ENCODE measurements at regions not wholly inside any gene's neighbourhood (a gene's known extent, or its start where the extent isn't known, plus 50 kb on each side); places are given as distances from the start of the nearest gene placed in this dataset.
"Not testable (repeated sequence)": the region's sequence is repeated elsewhere in the genome, so short reads cannot be mapped to it uniquely, and the experiment has no call there.

DNA sequence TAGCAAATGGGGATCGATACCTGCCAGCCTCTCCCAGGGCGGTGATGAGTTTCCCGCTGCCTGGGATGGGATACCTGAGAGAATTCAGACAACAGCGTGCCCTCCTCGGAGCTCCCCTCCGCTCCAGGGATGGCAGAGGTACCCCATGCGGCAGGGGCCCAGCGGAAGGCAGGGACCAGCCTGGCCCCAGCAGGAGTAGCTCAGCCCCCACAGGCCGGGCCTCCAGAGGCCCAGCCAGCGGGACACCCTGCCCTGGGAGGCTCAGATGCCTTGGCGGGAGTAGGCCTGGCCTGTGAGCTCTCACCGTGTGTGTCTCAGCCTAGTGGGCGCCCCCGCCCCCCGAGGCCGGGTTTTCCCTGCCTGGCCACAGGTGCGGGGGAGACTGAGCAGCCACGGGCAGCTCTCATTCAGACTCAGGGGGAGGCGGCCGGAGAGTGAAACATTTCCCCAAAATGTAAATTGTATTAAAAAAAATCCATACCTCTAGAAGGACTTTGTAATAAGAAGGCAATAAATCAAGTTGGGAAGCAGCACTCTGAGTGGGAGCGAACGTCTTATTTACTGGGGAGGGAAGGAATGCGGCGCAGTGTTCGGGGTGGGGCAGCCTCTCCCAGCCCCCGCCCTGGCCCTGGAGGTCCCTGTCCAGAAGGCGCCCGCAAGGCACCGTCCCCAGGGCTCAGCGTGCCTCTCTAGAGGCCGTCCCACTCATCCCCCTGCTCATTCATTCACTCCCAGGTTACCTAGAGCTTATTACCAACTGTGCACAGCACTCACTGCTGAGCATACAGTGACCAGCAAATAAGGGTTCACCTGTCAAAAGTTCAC, 888.0 kb downstream of the BRD1 start:
- no peak for DNase-seq

DNA sequence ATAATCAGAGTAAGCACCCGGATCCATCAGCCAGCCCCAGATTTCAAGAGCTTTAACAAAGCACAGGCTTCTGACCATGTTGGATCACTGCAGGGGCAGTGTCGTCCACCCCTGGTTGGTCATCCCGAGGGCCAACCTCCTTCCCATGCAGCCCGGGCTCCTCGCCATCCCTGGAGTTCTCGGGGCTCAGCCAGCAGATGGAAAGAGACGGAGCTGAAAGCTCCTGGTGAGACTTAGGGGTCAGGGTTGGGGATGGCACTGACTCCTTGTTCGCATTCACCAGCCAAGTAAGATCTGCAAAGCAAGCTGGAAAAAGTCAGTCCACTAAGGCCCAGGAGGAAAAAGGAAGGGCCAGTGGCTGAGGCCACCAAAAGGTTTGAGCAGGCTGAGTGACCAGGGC, 888.9 kb downstream of the BRD1 start:
- DNase-seq = no peak

DNA sequence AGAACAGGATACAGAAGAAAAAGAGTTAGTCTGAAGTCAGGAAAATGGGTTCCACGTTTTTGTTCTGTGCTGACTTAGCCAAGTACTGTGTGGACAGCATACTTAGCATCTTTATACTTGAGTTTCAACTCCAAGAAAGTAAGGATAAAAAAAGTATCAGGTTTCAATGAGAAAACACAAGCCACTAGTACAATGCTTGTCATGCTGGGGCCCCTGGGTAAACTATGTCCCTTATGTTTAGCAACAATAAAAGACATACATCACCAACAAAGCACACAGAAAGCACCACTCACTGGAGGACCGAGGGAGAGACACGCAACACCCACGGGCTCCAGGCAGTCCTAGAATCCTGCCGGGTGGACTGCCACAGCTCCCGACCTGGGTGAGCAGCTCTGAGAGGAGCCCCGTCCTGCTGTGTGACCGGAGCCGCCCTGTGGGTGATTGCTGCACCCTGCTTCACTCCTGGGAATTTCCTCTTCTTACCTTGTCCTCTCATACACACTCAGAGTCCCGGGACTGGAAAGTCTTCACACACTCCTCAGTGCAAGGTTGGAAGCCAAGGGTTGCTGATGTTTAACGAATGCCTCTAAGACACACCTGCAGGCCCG, 890.5 kb downstream of the BRD1 start:
- peak; percentile 33 for DNase-seq

DNA sequence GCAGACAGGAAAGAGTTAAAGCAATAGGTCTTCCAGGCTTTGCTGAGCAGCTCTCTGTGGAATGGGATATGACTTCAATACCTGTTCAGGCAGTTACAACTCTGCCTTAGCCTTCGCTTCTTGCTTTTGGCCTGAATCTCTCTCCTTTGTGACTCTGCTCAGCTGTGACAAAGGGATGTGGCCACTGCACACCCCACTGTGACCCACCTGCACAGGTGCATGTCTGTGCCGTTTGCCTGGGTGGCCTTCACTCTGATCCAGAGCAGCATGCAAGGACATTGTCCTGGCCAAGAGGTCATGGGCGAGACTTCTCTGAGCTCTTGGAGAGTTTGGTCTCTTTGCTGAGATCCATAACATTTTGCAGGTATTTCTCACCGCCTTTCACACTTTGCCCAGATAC, 891.3 kb downstream of the BRD1 start:
- no peak for DNase-seq

- no peak for DNase-seq
Measured at GRCh38 chr22:48934446-48934845, 893.2 kb downstream of the BRD1 start.

DNA sequence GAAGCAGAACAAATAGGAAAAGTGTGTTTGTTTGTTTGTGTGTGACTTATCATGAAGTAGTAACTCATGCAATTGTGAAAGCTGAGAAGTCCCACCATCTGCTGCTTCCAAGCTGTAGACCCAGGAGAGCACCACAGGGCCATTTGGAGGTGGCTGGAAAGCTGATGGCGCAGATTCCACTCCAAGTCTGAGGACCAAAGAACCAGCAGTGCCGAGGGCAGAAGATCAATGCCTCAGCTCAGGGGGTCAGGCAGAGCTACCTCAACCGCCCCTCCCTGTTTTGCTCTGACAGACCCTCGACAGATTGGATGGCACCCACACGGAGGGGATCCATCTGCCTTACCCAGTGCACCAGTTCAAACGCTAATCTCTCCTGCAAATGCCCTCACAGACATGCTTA, 896.2 kb downstream of the BRD1 start:
- DNase-seq = no peak

DNA sequence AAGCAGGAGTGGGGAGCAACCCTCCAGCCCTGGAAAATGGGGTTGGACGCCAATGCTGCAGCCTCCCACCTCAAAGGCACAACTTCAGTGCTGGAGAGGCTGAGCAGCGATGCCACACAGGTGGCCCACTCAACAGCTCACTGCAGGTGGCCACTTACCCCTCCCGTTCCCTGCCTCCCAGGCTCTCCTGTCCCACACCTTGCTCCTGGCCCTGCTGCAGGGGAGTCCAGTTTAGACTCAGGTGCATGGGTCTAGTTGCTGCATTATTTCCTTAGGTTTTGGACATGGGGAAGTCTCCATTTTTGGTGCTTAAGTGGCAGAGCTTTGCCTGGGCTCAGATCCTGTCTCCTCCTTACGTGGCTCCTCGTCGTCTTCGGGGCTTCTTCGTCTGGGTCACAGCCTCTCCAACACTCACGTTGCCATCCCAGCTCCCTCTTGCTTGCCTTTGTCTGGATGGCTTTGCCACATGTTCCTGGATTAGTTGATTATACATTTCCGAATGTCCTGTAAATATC, 898.3 kb downstream of the BRD1 start:
- peak; percentile 74 for DNase-seq

DNA sequence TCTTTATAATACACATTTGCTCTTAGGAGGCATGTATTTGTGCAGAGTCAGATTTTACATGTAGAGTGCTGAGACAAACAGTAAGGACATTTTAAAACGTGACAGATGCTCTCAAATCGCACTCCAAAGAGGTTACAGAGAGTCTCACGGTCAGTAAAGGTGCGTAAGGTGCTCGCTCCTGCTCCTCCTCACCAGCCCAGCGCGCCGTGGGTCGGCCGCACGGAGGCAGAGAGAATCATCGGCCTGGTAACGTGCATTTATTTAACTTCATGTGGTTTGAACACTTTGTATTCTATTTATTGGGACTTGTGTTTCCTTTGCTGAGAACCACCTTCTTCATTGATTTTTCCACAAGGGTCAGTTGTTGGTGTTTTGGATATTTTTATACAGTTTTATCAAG, 900.1 kb downstream of the BRD1 start:
- DNase-seq = no peak

GRCh38 chr22:48926643-48927042, 901.0 kb downstream of the BRD1 start:
- peak; percentile 37 for DNase-seq

- no peak for DNase-seq
Measured at GRCh38 chr22:48926136-48926535, 901.5 kb downstream of the BRD1 start.

- no peak for DNase-seq
Measured at GRCh38 chr22:48925450-48925849, 902.2 kb downstream of the BRD1 start.

GRCh38 chr22:48923996-48924395, 903.7 kb downstream of the BRD1 start:
- DNase-seq = peak; percentile 24

DNA sequence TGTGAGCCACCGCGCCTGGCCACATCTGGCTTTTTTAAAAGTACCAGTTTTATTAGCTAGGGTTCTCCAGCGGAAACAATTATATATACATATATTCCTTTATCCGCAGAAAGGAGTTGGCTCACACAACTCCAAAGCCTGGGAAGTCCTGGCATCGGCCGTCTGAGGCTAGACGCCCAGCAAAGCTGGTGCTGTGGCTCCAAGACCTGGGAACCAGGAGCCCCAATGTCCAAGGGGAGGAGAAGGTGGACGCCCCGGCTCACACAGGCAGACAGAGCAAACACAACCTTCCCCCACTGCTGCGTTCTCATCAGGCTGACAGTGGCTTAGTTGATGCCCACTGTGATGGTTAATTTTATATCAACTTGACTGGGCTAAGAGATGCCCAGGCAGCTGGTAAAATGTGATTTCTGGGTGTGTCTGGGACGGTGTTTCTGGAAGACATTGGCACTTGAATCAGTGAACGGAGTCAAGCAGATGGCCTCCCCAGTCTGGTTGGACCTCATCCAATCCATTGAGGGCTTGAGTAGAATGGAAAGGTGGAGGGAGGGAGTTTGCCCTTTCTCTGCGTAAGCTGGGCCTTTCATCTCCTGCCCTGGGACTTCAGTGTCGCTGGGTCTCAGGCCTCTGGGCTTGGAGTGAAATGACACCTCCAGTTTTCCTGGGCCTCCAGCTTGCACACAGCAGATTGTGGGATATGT, 904.4 kb downstream of the BRD1 start:
- DNase-seq = peak; percentile 63

- no peak for DNase-seq
Measured at GRCh38 chr22:48921411-48921903, 906.2 kb downstream of the BRD1 start.

DNA sequence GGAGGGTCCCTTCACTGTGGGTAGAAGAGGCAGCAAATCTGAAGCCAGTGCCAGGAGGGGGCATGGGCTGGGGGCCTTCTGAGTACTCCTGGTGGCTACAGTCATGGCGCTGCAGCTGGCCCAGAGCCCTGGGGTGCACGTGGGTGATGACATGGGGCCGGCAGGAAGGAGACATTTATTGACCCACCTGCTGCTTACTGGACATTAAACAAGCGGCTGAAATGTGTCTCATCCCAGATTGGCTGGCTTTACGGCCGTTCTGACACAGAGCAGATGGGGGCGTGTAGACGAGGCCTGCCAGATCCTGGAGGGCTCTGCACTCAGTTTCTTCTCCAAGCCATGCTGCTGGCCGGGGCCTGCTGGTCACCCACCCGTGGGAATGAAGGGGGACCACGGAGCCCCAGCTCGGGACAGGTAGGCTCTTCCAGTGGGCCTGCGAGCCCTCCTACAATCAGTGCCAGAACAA, 906.9 kb downstream of the BRD1 start:
- DNase-seq = no peak

GRCh38 chr22:48919851-48920589, 907.7 kb downstream of the BRD1 start:
- DNase-seq = no peak

- peak; percentile 83 for DNase-seq
Measured at GRCh38 chr22:48919187-48919590, 908.5 kb downstream of the BRD1 start.

- DNase-seq = peak; percentile 72
Measured at GRCh38 chr22:48918585-48919186, 909.0 kb downstream of the BRD1 start.

- not testable (repeated sequence) for DNase-seq
Measured at GRCh38 chr22:48912356-48913066, 915.2 kb downstream of the BRD1 start.

GRCh38 chr22:48911647-48912046, 916.0 kb downstream of the BRD1 start:
- DNase-seq = not testable (repeated sequence)

GRCh38 chr22:48911067-48911466, 916.6 kb downstream of the BRD1 start:
- DNase-seq = not testable (repeated sequence)

DNA sequence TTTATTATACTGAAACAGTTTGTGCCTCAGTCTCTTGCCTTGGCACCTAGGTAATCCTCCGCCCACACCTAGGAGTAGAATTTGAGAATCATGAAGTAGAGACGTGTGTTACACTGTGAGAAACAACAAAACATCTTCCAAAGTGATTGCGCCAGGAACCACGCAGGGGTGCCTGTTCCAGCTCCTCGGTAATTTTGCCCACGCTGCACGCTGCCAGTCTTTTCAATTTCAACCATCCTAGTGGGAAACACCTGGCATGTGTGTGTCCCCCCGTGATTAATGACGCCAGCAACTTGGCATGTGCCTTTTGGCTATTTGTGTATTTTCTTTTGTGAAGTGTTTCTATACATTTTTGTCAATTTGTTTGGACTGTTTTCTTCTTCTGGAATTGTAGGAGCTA, 919.1 kb downstream of the BRD1 start:
- no peak for DNase-seq

Measured in NCI-H345 (cell line).